ENCODE measurements at regions not wholly inside any gene's neighbourhood (a gene's known extent, or its start where the extent isn't known, plus 50 kb on each side); places are given as distances from the start of the nearest gene placed in this dataset.

GRCh38 chr10:37680243-37680683 lies 177.1 kb downstream of the ZNF248 start:
- Histone ChIP-seq H2AFZ (ENCODE audit: control insufficient read depth, low read depth, low read length) (no peak overlapping the region), H3K9me3 (replicated peaks; ENCODE audit: control insufficient read depth, insufficient read depth, low read length) (no peaks in the 10 kb centered on the region; the same call in 2 of the 3 replicates), H3K4me1 (ENCODE audit: control insufficient read depth, insufficient read depth, low read length) (no peaks in the 10 kb centered on the region), H3K4me2 (ENCODE audit: control insufficient read depth, insufficient read depth) (no peak overlapping the region), H3K27ac (ENCODE audit: control insufficient read depth, insufficient read depth) (no peak overlapping the region), H4K20me1 (ENCODE audit: control insufficient read depth, insufficient read depth) (no peaks in the 10 kb centered on the region), H3K79me2 (ENCODE audit: control insufficient read depth, insufficient read depth, low read length) (no peaks in the 10 kb centered on the region), H3K36me3 (ENCODE audit: control insufficient read depth in 2 of 2, insufficient read depth in 2 of 2, low read length in 1 of 2) (no peaks in the 10 kb centered on the region), H3K4me3 (no peak overlapping the region), H3K9ac (ENCODE audit: control insufficient read depth, insufficient read depth, low read length) (no peak overlapping the region), H3K27me3 (replicated peaks in 1 of 2; ENCODE audit: control insufficient read depth in 2 of 2, insufficient read depth in 2 of 2, low read length in 1 of 2) (no peaks in the 10 kb centered on the region)
- intact Hi-C loops (cut with micrococcal nuclease; ENCODE audit: unreplicated experiment) (no loop called here), in situ Hi-C loops (cut with MboI) (loop anchor here (25.0 kb wide), 1 partner anchor 93 kb away; no protein-coding TSS in a partner anchor)
- BruUV-seq (replicated peaks): no TSS peak
- CTCF ChIA-PET: no interaction called here
- TF ChIP-seq SIN3A (IDR thresholded peaks at IDR 0.05; ENCODE audit: low read depth, low read length): no peak
- TF ChIP-seq RAD21 (IDR thresholded peaks at IDR 0.05; ENCODE audit: insufficient read depth, low read depth, low read length): no peak
- TF ChIP-seq NRF1 (conservative IDR thresholded peaks at IDR 0.05; ENCODE audit: low read depth, low read length): no peak
- TF ChIP-seq RBBP5 (conservative IDR thresholded peaks at IDR 0.05): no peak
- TF ChIP-seq POLR2A (IDR thresholded peaks at IDR 0.05; ENCODE audit: low read depth, low read length): no peak
- no peak for TF ChIP-seq POLR2AphosphoS5 (IDR thresholded peaks at IDR 0.05; ENCODE audit: low read length)
- no peak for TF ChIP-seq EZH2 (IDR thresholded peaks at IDR 0.05; ENCODE audit: borderline replicate concordance, control insufficient read depth, low read depth, low read length)
- DNase-seq (ENCODE audit: low read depth, low spot score) (no peak), ATAC-seq (no peak), FAIRE-seq (no peak)
- RAD21 ChIA-PET (ENCODE audit: unreplicated experiment): no interaction called here
- POLR2A ChIA-PET: no interaction called here
- WGBS (ENCODE audit: insufficient coverage, insufficient replicate concordance, low lambda C conversion rate, missing lambda C conversion rate): 75% methylated on average over 20 of the region's 30 CpGs
- SMC1A ChIA-PET (ENCODE audit: uncharacterized antibody, unreplicated experiment): no interaction called here

- BruUV-seq (replicated peaks): no TSS peak
- intact Hi-C loops (cut with micrococcal nuclease; ENCODE audit: unreplicated experiment): no loop called here
- Histone ChIP-seq H3K4me2 (ENCODE audit: control insufficient read depth, insufficient read depth) (no peak overlapping the region), H3K79me2 (ENCODE audit: control insufficient read depth, insufficient read depth, low read length) (no peaks in the 10 kb centered on the region), H3K27ac (ENCODE audit: control insufficient read depth, insufficient read depth) (no peak overlapping the region), H3K27me3 (replicated peaks in 1 of 2; ENCODE audit: control insufficient read depth in 2 of 2, insufficient read depth in 2 of 2, low read length in 1 of 2) (no peaks in the 10 kb centered on the region), H2AFZ (ENCODE audit: control insufficient read depth, low read depth, low read length) (no peak overlapping the region), H3K9ac (ENCODE audit: control insufficient read depth, insufficient read depth, low read length) (no peak overlapping the region), H3K4me3 (no peak overlapping the region), H3K36me3 (ENCODE audit: control insufficient read depth in 2 of 2, insufficient read depth in 2 of 2, low read length in 1 of 2) (no peaks in the 10 kb centered on the region), H3K4me1 (ENCODE audit: control insufficient read depth, insufficient read depth, low read length) (no peaks in the 10 kb centered on the region), H3K9me3 (replicated peaks; ENCODE audit: control insufficient read depth, insufficient read depth, low read length) (no peaks in the 10 kb centered on the region; the same call in 2 of the 3 replicates), H4K20me1 (ENCODE audit: control insufficient read depth, insufficient read depth) (no peaks in the 10 kb centered on the region)
- 16% methylated on average over 8 of the region's 8 CpGs for WGBS (ENCODE audit: insufficient coverage, insufficient replicate concordance, low lambda C conversion rate, missing lambda C conversion rate)
- ChIA-PET RAD21 (ENCODE audit: unreplicated experiment) (no interaction called here), SMC1A (ENCODE audit: uncharacterized antibody, unreplicated experiment) (no interaction called here), POLR2A (no interaction called here), CTCF (no interaction called here)
- DNase-seq (ENCODE audit: low read depth, low spot score): no peak
- in situ Hi-C loops (cut with MboI): loop anchor here (25.0 kb wide), 1 partner anchor 92 kb away; no protein-coding TSS in a partner anchor
- no peak for FAIRE-seq
- TF ChIP-seq MYC (IDR thresholded peaks at IDR 0.05; ENCODE audit: insufficient read depth, insufficient read length, insufficient replicate concordance, low read length, severe bottlenecking) (no peak), ZZZ3 (IDR thresholded peaks at IDR 0.05; ENCODE audit: control insufficient read depth, insufficient read length, low read depth) (no peak), CHD4 (IDR thresholded peaks at IDR 0.05) (no peak), MXI1 (IDR thresholded peaks at IDR 0.05; ENCODE audit: low read depth, low read length) (no peak), CTCF (IDR thresholded peaks at IDR 0.05 in 2 of 3, conservative IDR thresholded peaks at IDR 0.05 in 1 of 3; ENCODE audit: control insufficient read depth in 2 of 3, extremely low read depth in 1 of 3, insufficient read depth in 1 of 3, low read depth in 3 of 3, low read length in 3 of 3) (no peak), ATF7 (IDR thresholded peaks at IDR 0.05; ENCODE audit: low read depth) (no peak), BACH1 (IDR thresholded peaks at IDR 0.05; ENCODE audit: borderline replicate concordance) (no peak), SMARCA5 (IDR thresholded peaks at IDR 0.05) (no peak), PAX8 (IDR thresholded peaks at IDR 0.05) (no peak), TAF1 (IDR thresholded peaks at IDR 0.05; ENCODE audit: borderline replicate concordance, low read depth, low read length) (no peak), NBN (IDR thresholded peaks at IDR 0.05) (no peak)
- no peak for ATAC-seq
These were observed 177.9 kb downstream of the ZNF248 start for GRCh38 chr10:37679465-37679864.

All from GM12878 (cell line).